GM06990 (cell line): ENCODE measurements at regions not wholly inside any gene's neighbourhood (a gene's known extent, or its start where the extent isn't known, plus 50 kb on each side); places are given as distances from the start of the nearest gene placed in this dataset.

Experiments
- DNase-seq: peaks from one replicate; pipeline ENCODE4 v3.0.0-alpha.2; 2011; ENCODE audit not compliant: insufficient read length; ENCODE audit errors: extremely low read depth
- H3K27me3 ChIP-seq: replicated peaks from 2 replicates; pipeline ENCODE4 v1.6.0; 2011; ENCODE audit warnings: low read length; ENCODE audit not compliant: control insufficient read depth, insufficient read depth
- H3K36me3 ChIP-seq: 2 replicates; pipeline ENCODE4 v1.5.1; 2011; ENCODE audit warnings: low read length; ENCODE audit not compliant: control insufficient read depth, insufficient read depth
- H3K4me3 ChIP-seq: replicated peaks from 2 replicates; pipeline ENCODE4 v1.5.1; 2011; ENCODE audit warnings: low read depth, mild to moderate bottlenecking, control low read depth, low read length
- CTCF ChIP-seq: IDR thresholded peaks from 2 replicates; pipeline ENCODE4 v1.5.1; 2011; ENCODE audit warnings: low read length, control low read depth, mild to moderate bottlenecking, inconsistent platforms; ENCODE audit not compliant: insufficient read depth, poor library complexity, severe bottlenecking

- H3K36me3 ChIP-seq = no peaks in the 10 kb centered on the region
- TF ChIP-seq CTCF = no peak
- H3K27me3 ChIP-seq = no peaks in the 10 kb centered on the region; the same call in none of the 2 replicates
- no peak for DNase-seq
- H3K4me3 ChIP-seq = no peak overlapping the region
Observed at GRCh38 chr20:62569615-62570014, 72.7 kb upstream of the SLCO4A1 start.

DNA sequence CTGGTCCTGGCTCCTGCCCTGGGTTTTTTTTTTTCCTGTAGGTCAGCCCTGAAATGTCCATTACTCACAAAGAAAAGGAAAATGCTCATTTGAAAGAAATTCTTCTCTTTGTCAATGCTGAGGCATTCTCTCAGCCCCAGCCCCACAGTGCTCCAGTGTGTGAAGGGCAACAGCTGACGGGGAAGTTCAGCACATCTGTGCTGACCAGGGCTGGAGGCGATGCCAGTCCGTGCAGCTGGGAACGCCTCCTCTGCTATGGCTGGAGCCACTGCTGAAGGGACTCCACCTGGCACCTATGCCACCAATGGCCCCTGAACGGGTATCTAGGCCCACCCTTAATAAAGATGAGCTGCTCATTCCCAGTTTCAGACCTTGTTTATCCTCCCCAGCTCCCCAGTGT is 71.9 kb upstream of the SLCO4A1 start:
- H3K27me3 ChIP-seq = peaks cover 1% of the 10 kb centered on the region
- no peaks in the 10 kb centered on the region for H3K36me3 ChIP-seq
- no peak overlapping the region for H3K4me3 ChIP-seq
- no peak for TF ChIP-seq CTCF
- no peak for DNase-seq

DNA sequence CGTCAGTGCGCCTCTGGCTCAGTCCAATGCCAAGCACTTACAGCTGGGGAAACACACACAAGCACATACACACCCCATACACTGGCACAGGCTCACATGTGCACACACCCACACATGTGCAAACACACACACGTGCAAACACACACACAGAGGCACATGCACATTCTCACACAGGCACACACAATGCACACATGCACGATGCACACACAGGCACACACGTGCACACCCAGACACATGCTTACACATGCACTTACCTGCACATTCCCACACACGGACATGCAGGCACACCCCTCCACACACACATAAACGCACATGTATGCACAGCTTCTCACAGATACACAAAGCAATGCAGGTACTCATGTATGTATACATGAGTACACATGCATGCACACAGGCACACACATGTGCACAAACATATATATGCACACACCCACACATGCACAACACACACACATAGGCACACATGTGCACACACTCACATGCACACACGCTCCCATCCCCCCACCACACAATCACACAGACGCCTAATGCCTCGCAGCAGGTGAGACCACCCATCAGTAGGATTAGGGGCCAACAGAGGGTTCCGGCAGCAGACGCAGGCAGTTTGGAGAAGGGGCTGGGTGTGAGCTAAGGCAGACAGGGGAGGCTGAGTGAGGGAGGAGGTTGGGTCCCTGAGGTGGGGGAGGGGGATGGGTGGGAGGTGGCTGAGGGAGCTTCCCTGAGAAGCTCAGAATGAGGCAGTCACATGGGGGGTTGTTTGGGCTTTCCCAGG is 71.2 kb upstream of the SLCO4A1 start:
- Histone ChIP-seq H3K36me3 (no peaks in the 10 kb centered on the region), H3K4me3 (no peak overlapping the region), H3K27me3 (peaks cover 1% of the 10 kb centered on the region)
- no peak for TF ChIP-seq CTCF
- DNase-seq = no peak

- Histone ChIP-seq H3K36me3 (no peaks in the 10 kb centered on the region), H3K4me3 (no peak overlapping the region), H3K27me3 (peaks cover 1% of the 10 kb centered on the region)
- TF ChIP-seq CTCF = peak; percentile 23
- DNase-seq = peak; percentile 53
Observed at GRCh38 chr20:62571669-62572344, 70.5 kb upstream of the SLCO4A1 start.

DNA sequence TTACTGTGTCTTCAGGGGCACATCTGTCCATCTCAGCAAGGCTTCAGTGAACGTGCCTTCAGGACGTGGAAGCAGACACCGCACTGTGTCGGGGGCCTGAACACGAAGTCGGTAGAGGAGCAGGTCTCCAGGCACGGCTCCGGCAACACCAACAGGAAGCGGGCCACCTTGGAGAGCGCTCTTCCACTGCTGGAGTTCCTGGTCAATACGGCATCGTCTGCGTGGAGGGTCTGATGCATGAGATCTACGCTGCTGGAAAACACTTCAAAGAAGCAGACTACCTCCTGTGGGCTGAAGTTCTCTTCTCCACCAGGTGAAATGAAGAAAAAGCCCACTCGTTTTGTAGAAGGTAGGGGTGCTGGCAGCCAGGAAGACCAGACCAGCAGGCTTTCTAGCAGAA is 69.3 kb upstream of the SLCO4A1 start:
- DNase-seq = no peak
- peaks cover 1% of the 10 kb centered on the region; the same call in 1 of the 2 replicates for H3K27me3 ChIP-seq
- TF ChIP-seq CTCF = no peak
- no peak overlapping the region for H3K4me3 ChIP-seq
- H3K36me3 ChIP-seq = no peaks in the 10 kb centered on the region
